Stomach smooth muscle (tissue), 2 donors: ENCODE measurements at regions not wholly inside any gene's neighbourhood (a gene's known extent, or its start where the extent isn't known, plus 50 kb on each side); places are given as distances from the start of the nearest gene placed in this dataset.

ENCODE experiments used
- H3K27ac ChIP-seq: one replicate; pipeline ENCODE4 v1.7.0; 2013; ENCODE audit warnings: mild to moderate bottlenecking, low read length, inconsistent platforms
- H3K27me3 ChIP-seq, 2 donors: one replicate each; pipeline ENCODE4 v1.7.0; 2013; ENCODE audit warnings: low read length in 2 of 2; ENCODE audit not compliant: insufficient read depth in 2 of 2, control insufficient read depth in 1 of 2
- H3K36me3 ChIP-seq, 2 donors: one replicate each; pipeline ENCODE4 v1.7.0; 2013; ENCODE audit warnings: low read length in 2 of 2; ENCODE audit not compliant: control insufficient read depth in 2 of 2, insufficient read depth in 2 of 2
- H3K4me1 ChIP-seq: one replicate; pipeline ENCODE4 v1.7.0; 2013; ENCODE audit warnings: low read length; ENCODE audit not compliant: control insufficient read depth, insufficient read depth
- H3K4me3 ChIP-seq, 2 donors: one replicate each; pipeline ENCODE4 v1.7.0; 2013; ENCODE audit warnings: low read length in 2 of 2
- H3K9ac ChIP-seq, 2 donors: one replicate each; pipeline ENCODE4 v1.7.0; 2013; ENCODE audit warnings: low read length in 2 of 2, mild to moderate bottlenecking in 1 of 2
- H3K9me3 ChIP-seq, 2 donors: one replicate each; pipeline ENCODE4 v1.7.0; 2013; ENCODE audit warnings: low read length in 2 of 2; ENCODE audit not compliant: control insufficient read depth in 2 of 2
- donor health status: healthy.
- donor health status: Pancreatic carcinoma.

DNA sequence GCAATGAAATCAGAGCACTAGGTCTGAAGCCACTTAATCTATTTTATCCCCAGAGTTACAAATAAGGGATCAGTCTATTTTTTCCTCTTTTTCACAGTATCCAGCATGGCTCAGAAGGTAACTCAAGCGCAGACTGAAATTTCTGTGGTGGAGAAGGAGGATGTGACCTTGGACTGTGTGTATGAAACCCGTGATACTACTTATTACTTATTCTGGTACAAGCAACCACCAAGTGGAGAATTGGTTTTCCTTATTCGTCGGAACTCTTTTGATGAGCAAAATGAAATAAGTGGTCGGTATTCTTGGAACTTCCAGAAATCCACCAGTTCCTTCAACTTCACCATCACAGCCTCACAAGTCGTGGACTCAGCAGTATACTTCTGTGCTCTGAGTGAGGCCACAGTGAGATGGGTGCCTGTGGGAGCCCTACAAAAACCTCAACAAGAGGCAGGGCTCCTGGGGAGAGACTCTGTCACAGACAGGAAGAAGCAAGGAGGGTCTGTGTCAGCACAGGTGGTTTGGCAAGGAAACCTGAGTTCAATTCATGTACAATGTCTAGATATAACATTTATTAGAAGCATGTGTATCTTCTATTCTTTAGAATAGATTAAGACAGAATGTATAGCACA, 334.3 kb upstream of the OR4E1 start:
- H3K36me3 ChIP-seq, result no peaks in the 10 kb centered on the region
- H3K9ac ChIP-seq, result no peak overlapping the region
- H3K27ac ChIP-seq, result no peak overlapping the region
- H3K27me3 ChIP-seq, result no peaks in the 10 kb centered on the region
- peaks cover 4% of the 10 kb centered on the region for H3K4me1 ChIP-seq
- H3K4me3 ChIP-seq, result no peak overlapping the region
- H3K9me3 ChIP-seq, result no peaks in the 10 kb centered on the region

DNA sequence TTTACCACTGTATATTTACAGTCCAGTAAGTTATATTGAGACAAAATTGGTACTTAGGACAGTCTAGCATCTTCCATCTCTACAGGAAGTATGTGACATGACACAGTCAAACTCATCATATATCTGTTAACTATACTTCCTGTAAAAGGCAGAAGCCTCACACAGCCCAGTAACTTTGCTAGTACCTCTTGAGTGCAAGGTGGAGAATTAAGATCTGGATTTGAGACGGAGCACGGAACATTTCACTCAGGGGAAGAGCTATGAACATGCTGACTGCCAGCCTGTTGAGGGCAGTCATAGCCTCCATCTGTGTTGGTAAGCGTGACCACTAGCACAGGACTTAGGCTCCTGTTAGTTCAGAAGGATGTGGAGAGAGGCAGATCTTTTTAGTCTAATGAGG, 333.7 kb upstream of the OR4E1 start:
- H3K4me1 ChIP-seq, result peaks cover 4% of the 10 kb centered on the region
- no peaks in the 10 kb centered on the region for H3K9me3 ChIP-seq
- no peak overlapping the region for H3K9ac ChIP-seq
- peaks cover 0 to 2% of the 10 kb centered on the region in 2 donors for H3K27me3 ChIP-seq
- H3K36me3 ChIP-seq, result no peaks in the 10 kb centered on the region
- H3K4me3 ChIP-seq, result no peak overlapping the region
- no peak overlapping the region for H3K27ac ChIP-seq

DNA sequence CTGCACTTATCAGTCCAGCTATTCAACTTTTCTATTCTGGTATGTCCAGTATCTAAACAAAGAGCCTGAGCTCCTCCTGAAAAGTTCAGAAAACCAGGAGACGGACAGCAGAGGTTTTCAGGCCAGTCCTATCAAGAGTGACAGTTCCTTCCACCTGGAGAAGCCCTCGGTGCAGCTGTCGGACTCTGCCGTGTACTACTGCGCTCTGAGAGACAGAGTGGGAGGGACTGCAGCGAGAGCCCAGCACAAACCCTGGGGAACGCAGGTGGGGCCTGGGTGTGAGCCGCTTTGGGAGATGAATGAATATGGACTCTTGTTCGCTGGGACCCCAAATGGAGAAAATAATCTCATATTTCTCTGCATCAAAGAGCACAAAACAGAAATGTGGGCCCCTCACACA, 329.8 kb upstream of the OR4E1 start:
- no peak overlapping the region for H3K9ac ChIP-seq
- H3K4me1 ChIP-seq, result no peaks in the 10 kb centered on the region
- H3K27ac ChIP-seq, result no peak overlapping the region
- no peaks in the 10 kb centered on the region for H3K9me3 ChIP-seq
- H3K27me3 ChIP-seq, result peaks cover 0 to 2% of the 10 kb centered on the region in 2 donors
- H3K4me3 ChIP-seq, result no peak overlapping the region
- H3K36me3 ChIP-seq, result no peaks in the 10 kb centered on the region

DNA sequence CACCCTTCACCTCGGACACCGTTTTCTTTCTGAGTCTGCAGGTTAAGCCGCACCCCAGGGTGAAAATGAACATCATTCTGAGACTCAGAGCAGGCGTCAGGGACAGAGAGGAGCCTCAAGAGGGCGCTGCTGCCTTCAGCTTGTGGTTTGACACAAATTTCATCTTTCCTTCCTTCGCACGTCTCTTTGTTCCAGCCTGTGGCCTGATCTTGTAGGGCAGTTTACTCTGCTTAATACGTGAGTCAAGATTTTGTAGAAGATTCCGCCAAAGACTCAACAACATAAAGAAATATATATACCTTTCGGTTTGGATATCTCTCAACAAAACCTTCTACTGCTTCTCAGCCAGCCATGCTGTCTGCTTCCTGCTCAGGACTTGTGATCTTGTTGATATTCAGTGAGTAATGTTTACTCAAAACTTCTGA, 329.3 kb upstream of the OR4E1 start:
- Histone ChIP-seq H3K27me3 (peaks cover 0 to 2% of the 10 kb centered on the region in 2 donors), H3K9me3 (no peaks in the 10 kb centered on the region), H3K4me3 (no peak overlapping the region), H3K4me1 (no peaks in the 10 kb centered on the region), H3K9ac (no peak overlapping the region), H3K27ac (no peak overlapping the region), H3K36me3 (no peaks in the 10 kb centered on the region)

DNA sequence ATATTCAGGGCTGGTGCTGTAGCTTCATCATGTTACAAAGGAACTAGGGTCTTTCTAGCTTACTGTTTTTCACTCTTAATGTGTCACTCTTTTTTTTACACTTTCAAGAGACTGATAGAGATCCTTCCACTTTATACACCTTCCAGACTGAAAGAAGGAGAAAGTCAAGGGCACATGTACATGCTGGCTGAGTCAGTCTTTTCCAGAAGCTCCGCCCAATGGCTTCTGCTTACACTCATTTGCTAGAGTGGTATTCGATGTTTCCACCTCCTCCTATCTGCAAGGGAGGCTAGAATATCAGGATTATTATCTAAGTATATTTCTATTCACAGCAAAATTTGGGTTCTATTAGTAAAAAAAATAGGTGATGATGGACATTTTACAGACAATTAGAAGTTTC, 325.8 kb upstream of the OR4E1 start:
- Histone ChIP-seq H3K9me3 (no peaks in the 10 kb centered on the region), H3K4me1 (no peaks in the 10 kb centered on the region), H3K4me3 (no peak overlapping the region), H3K36me3 (no peaks in the 10 kb centered on the region), H3K27me3 (peaks cover 0 to 2% of the 10 kb centered on the region in 2 donors), H3K9ac (no peak overlapping the region), H3K27ac (no peak overlapping the region)

DNA sequence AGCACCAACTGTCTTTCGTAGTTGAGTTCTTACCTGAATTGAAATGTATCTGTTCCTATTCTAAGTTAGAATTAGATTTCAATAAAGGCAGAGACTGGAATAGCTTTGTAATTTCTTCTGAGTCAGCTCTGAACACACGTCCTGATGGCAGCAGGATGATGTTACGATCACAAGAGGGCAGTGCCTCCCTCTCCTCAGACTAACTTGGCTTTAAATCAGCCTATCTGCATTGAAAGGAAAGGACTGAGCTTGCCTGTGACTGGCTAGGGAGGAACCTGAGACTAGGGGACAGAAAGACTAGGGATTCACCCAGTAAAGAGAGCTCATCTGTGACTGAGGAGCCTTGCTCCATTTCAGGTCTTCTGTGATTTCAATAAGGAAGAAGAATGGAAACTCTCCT, 323.7 kb upstream of the OR4E1 start:
- Histone ChIP-seq H3K9me3 (no peaks in the 10 kb centered on the region), H3K9ac (no peak overlapping the region), H3K4me3 (no peak overlapping the region), H3K36me3 (no peaks in the 10 kb centered on the region), H3K27ac (no peak overlapping the region), H3K4me1 (no peaks in the 10 kb centered on the region), H3K27me3 (no peaks in the 10 kb centered on the region)

DNA sequence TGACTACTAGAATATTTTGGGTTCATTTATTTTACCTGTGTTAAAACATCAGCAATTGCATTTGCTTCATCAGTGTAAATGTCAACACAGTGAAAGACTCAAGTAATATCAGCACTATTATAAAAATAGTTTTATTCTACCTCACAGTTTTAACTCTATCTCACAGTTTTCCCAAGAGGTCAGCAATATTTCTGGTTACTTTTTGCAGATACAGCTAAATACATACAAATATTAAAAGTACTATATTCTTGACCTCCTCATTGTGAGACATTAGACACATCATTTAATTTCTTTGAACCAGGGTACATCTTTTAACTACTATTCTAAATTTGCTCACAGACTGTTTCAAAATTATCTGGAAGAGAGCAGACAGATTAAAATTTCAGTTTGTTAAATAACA, 321.7 kb upstream of the OR4E1 start:
- no peaks in the 10 kb centered on the region for H3K9me3 ChIP-seq
- no peaks in the 10 kb centered on the region for H3K4me1 ChIP-seq
- H3K4me3 ChIP-seq, result no peak overlapping the region
- no peak overlapping the region for H3K9ac ChIP-seq
- no peak overlapping the region for H3K27ac ChIP-seq
- no peaks in the 10 kb centered on the region for H3K36me3 ChIP-seq
- H3K27me3 ChIP-seq, result no peaks in the 10 kb centered on the region

DNA sequence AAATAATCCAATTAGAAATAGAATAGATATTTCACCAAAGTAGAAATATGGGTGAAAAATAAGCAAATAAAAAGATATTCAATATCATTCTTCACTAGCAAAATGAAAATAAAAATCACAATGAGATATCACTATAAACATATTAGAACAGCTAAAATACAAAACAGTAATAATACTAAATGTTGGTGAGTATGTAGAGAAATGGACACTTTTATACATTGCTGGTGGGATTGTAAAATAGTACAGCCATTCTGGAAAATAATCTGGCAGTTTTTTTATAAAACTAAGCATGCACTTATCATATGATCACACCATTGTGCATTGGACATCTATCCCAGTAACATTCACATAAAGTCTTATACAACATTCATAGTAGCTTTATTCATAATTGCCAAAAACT, 320.2 kb upstream of the OR4E1 start:
- no peak overlapping the region for H3K4me3 ChIP-seq
- H3K27me3 ChIP-seq, result no peaks in the 10 kb centered on the region
- no peaks in the 10 kb centered on the region for H3K9me3 ChIP-seq

DNA sequence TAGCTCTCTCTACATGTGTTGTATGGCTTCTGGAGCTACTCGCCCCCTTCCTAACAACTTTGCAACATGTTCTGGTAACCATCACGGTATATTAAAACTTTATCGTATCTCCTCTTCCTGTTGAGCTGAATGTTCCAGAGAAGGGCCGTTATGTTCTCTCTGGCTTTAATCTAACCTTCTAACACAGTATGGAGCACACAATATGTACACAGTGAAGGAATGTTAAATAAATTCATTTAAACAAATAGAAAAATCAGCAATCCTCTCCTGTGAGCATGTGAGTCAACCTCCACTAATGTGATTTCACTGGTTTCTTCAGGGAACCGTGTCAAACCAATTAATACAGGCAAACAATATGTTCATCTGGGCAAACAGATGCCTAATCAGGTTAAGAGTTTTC, 319.5 kb upstream of the OR4E1 start:
- H3K9ac ChIP-seq, result no peak overlapping the region
- no peak overlapping the region for H3K4me3 ChIP-seq
- no peaks in the 10 kb centered on the region for H3K36me3 ChIP-seq
- H3K27ac ChIP-seq, result no peak overlapping the region
- no peaks in the 10 kb centered on the region for H3K4me1 ChIP-seq
- no peaks in the 10 kb centered on the region for H3K9me3 ChIP-seq
- no peaks in the 10 kb centered on the region for H3K27me3 ChIP-seq

More for the DNA sequence above, 320.2 kb upstream of the OR4E1 start:
- H3K27ac ChIP-seq, result no peak overlapping the region
- H3K4me1 ChIP-seq, result no peaks in the 10 kb centered on the region
- no peak overlapping the region for H3K9ac ChIP-seq
- H3K36me3 ChIP-seq, result no peaks in the 10 kb centered on the region

DNA sequence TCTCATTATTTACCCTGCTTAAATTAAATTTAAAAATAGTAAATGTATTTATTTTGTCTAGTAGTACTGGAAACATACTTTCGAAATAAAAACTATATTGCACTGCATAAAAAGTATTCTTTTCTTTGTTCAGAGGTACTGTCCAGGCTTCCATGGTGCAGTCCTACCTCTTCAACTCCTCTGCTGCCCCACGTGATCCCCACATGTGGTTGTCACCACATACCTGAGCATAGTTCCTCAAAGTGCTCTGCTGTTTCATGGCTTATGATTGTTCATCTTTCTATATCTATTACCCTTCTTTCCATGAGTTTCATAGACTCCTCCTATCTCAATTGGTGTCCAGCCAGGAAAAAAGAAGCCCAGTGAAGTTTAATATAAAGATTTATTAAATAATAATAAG, 317.5 kb upstream of the OR4E1 start:
- no peak overlapping the region for H3K9ac ChIP-seq
- no peak overlapping the region for H3K27ac ChIP-seq
- no peaks in the 10 kb centered on the region for H3K36me3 ChIP-seq
- H3K27me3 ChIP-seq, result no peaks in the 10 kb centered on the region
- no peaks in the 10 kb centered on the region for H3K9me3 ChIP-seq
- H3K4me3 ChIP-seq, result no peak overlapping the region
- H3K4me1 ChIP-seq, result no peaks in the 10 kb centered on the region

DNA sequence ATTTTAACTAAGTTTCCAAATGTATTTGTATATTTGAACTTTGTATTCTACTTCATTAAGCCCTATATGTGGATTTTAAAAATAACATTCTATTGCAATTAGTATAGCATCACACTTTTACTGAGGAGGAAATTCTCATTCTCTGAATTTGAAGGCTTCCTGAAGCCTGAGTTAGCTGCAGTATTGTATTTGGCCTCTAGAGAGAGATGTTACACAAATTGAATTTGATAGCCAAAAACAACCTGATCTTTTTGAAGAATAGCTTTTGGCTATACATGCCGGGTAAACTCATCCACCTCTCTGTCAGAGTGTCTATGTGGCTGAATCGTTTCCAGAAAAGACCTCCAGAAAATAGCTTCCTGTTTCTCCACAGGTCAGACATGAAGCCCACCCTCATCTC, 316.5 kb upstream of the OR4E1 start:
- no peaks in the 10 kb centered on the region for H3K36me3 ChIP-seq
- no peaks in the 10 kb centered on the region for H3K9me3 ChIP-seq
- no peaks in the 10 kb centered on the region for H3K27me3 ChIP-seq
- H3K4me3 ChIP-seq, result no peak overlapping the region
- H3K4me1 ChIP-seq, result no peaks in the 10 kb centered on the region
- H3K27ac ChIP-seq, result no peak overlapping the region
- no peak overlapping the region for H3K9ac ChIP-seq
